Neural cell (in vitro differentiated cells): ENCODE measurements at regions not wholly inside any gene's neighbourhood (a gene's known extent, or its start where the extent isn't known, plus 50 kb on each side); places are given as distances from the start of the nearest gene placed in this dataset.
"Not testable (repeated sequence)": the region's sequence is repeated elsewhere in the genome, so short reads cannot be mapped to it uniquely, and the experiment has no call there.

ENCODE experiments used
- EP300 ChIP-seq: fragments of 450-650 bp; conservative IDR thresholded peaks from 2 replicates; pipeline ENCODE4 v1.6.1; 2014; ENCODE audit warnings: antibody characterized with exemption, mild to moderate bottlenecking, moderate library complexity; ENCODE audit not compliant: poor library complexity, severe bottlenecking
- POLR2AphosphoS5 ChIP-seq: IDR thresholded peaks from 2 replicates; pipeline ENCODE4 v1.6.1; 2012
- TF ChIP-seq, protein P1 (sequence below): fragments of 450-650 bp; IDR thresholded peaks from 2 replicates; pipeline ENCODE4 v1.5.1; 2014; ENCODE audit warnings: antibody characterized with exemption, mild to moderate bottlenecking, moderate library complexity; ENCODE audit not compliant: poor library complexity, severe bottlenecking

DNA sequence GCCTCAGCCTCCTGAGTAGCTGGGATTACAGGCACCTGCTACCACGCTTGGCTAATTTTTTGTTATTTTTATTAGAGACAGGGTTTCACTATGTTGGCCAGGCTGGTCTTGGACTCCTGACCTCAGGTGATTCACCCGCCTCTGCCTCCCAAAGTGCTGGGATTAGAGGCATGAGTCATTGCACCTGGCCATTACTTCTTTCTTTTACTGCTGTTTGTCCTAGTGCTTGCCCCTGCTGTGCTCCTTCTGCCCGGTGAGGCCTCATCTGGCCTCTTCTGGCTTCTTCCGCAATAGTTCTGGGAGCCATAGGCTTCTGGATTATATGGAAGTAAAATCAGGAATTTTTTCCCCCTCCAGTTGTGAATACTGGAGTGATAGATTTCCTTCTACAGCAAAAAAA lies 266.3 kb downstream of the STIM2 start:
- not testable (repeated sequence) for TF ChIP-seq EP300, POLR2AphosphoS5
- TF ChIP-seq, protein P1, sequence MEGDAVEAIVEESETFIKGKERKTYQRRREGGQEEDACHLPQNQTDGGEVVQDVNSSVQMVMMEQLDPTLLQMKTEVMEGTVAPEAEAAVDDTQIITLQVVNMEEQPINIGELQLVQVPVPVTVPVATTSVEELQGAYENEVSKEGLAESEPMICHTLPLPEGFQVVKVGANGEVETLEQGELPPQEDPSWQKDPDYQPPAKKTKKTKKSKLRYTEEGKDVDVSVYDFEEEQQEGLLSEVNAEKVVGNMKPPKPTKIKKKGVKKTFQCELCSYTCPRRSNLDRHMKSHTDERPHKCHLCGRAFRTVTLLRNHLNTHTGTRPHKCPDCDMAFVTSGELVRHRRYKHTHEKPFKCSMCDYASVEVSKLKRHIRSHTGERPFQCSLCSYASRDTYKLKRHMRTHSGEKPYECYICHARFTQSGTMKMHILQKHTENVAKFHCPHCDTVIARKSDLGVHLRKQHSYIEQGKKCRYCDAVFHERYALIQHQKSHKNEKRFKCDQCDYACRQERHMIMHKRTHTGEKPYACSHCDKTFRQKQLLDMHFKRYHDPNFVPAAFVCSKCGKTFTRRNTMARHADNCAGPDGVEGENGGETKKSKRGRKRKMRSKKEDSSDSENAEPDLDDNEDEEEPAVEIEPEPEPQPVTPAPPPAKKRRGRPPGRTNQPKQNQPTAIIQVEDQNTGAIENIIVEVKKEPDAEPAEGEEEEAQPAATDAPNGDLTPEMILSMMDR: not testable (repeated sequence)
